Left colon (tissue), 2 donors: ENCODE measurements at regions not wholly inside any gene's neighbourhood (a gene's known extent, or its start where the extent isn't known, plus 50 kb on each side); places are given as distances from the start of the nearest gene placed in this dataset.

ENCODE experiments used
- ATAC-seq: fragments of 200-7000 bp; cut with Tn5 transposase; one replicate; pipeline ENCODE4 v1.9.1; 2020; ENCODE audit warnings: mild to moderate bottlenecking, moderate library complexity
- DNase-seq, 2 donors: peaks; one replicate each; pipeline ENCODE4 v3.0.0-alpha.2; 2020
- intact Hi-C, 2 donors: fragments of 100-400 bp; cut with DNase I in 1 of 2; cut with micrococcal nuclease in 1 of 2; formaldehyde crosslinking; loops; one replicate each; pipeline versions ENCODE4 v1.11.2 to v1.14.0; 2022; cut with DNase I, micrococcal nuclease
- donor health status: DM: no; HTN: no; CAD: no.
- donor health status: DM: yes; HTN: yes; CAD: no.

GRCh38 chr18:22098563-22098989, 70.8 kb upstream of the GATA6 start:
- ATAC-seq = no peak
- intact Hi-C loops = no loop called here
- DNase-seq = no peak

- no peak for DNase-seq
- no peak for ATAC-seq
- intact Hi-C loops = no loop called here
Observed at GRCh38 chr18:22099925-22100324, 69.5 kb upstream of the GATA6 start.

DNA sequence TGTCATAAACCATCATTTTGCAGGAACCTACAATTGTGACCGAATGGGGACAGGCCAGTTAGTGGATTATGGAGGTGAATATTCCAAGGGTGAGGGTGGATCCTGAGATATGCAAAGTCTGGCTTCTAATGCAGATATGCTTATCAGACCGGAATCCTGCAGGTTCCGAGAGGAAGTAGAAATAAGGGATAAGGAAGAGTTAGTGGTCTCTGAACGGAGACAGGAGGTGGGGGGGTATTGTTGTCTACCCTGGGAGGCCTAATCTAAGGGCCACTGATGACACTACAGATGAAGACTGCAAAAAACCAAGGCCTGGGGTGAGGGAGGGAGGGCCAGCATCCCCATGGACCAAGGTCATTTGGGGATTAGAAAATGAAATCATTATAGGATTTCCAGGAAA, 67.7 kb upstream of the GATA6 start:
- ATAC-seq (no peak), DNase-seq (no peak)
- intact Hi-C loops = no loop called here

DNA sequence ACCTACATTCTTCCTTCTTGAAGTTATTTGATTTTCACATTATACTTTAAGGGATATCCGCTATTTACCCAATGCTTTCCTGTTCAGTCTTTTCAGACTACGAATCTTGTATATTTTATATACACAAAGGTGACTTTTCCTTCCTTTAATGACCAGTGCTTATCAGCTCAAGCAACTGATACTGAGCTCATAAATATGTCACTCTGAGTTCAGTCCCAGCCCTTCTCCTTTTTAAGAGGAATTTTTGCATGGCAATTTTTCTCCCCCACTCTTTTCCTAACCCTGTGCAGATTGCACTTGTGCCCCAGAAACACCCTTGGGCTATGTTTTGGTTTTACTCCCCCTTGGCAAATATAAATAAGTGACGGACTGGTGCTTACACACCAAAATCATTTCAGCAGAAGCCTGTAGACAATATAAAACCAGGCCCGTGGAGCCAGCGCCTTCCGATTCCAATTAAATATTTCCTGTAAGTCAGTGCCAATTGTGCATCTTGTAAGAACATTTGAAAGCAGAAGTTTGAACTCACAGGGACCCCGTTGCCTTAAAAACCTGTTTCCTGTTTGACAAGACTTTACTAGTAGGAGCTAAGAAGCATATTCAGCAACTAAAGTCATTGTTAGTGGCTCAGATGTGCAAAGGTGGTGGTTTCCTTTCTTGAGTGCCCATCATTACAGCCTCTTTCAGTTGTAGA, 66.3 kb upstream of the GATA6 start:
- DNase-seq (no peak), ATAC-seq (peak; percentile 76)
- intact Hi-C loops = no loop called here

- intact Hi-C loops = no loop called here
- DNase-seq (no peak), ATAC-seq (no peak)
Observed at GRCh38 chr18:22103647-22104031, 65.8 kb upstream of the GATA6 start.

DNA sequence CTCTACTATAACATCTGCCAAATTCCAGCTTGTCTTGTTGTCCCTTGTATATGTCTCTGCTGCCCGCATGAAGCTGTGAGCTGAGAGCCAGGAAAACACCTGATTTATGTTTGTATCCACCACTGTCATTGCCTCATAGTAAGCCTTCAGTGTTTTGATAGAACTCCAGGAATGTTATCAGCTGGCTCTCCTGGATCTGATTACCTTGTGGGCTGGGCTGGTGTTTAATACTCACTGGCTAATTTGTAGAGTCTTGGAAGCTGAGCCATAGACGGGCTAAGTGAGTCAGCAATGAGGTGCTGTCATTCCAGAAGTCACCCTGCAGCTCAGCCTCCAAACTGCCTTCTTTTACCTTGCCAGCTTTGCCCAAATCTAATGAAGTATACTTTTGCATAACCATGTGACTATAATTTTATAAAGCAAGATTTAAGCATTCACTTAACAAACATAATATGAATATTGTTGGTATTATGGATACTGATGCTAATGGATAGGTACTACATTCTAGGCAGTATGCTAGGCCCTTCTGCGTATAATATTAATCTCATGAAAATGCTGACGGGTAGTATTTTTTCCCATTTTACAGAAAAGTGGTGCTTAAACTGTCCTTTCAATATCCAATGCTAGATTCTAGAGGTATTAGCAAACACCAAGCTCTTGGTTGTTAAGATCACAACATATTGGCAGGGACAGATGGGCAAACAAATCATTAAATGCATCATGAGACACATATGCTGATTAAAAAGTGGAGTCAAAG, 62.7 kb upstream of the GATA6 start:
- ATAC-seq (peak; percentile 77), DNase-seq (no peak)
- intact Hi-C loops = no loop called here

DNA sequence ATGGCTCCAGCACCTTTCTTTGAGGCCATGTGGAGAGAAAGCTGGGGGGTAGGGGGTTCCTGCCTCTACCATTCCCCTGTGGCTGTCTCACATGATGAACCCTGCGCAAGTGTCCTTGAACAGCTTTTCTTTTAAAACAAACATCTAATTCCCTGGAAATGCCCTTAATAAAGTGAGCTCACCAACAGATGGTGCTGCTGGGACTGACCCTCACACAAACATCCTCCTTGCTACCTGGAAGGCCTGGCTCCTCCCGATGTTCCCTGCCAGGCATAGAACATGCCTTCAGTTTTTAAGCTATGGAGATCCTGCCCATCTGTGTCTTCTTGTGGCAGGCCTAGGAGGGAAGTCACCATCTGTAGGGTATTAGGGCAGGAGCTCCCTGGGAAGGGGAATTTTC, 60.7 kb upstream of the GATA6 start:
- ATAC-seq = peak; percentile 27
- intact Hi-C loops = no loop called here
- DNase-seq = no peak

DNA sequence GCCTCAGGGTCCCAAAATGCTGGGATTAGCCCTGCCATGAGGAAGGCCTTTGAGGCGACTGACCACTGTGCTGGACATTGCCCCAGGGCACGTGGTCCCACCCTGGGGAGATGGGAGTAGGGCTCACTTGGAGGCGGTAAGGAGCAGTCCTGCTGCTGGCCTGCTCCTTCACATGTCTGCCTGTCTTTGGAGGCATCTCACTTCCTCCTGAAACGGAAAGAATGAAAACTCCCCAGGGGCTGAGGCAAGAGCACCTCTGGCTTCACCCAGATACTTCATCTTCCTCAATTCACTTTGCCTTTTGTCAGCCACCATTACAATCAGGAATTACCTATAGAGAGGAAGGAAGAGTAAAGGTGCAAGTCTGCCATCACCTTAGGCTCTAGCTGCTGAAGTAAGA, 59.9 kb upstream of the GATA6 start:
- intact Hi-C loops = no loop called here
- no peak for DNase-seq

GRCh38 chr18:22110461-22110924, 58.9 kb upstream of the GATA6 start:
- ATAC-seq = peak; percentile 42
- no peak for DNase-seq
- intact Hi-C loops = no loop called here

More for the DNA sequence above, 59.9 kb upstream of the GATA6 start:
- ATAC-seq = no peak

DNA sequence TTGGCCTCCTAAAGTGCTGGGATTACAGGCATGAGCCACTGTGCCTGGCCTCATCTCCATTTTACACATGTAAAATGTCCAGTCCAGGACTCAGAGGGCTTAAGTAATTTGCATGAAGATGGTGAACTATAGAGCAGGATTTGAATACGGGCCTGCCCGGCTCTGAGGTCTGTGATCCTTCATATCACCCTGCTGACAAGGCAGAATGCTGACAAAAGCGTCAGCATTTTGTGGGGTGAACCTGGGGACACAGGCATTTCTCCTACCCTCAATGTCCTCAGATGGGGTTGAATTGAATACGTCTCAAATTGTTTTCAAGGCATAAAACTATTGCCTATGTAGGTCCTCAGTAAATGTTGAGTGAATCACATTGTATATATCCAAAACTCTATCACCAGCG, 57.2 kb upstream of the GATA6 start:
- no peak for DNase-seq
- intact Hi-C loops = no loop called here
- no peak for ATAC-seq

- intact Hi-C loops = no loop called here
- DNase-seq = peak; percentile 74
- peak; percentile 56 for ATAC-seq
Observed at GRCh38 chr18:22113144-22113844, 56.1 kb upstream of the GATA6 start.

DNA sequence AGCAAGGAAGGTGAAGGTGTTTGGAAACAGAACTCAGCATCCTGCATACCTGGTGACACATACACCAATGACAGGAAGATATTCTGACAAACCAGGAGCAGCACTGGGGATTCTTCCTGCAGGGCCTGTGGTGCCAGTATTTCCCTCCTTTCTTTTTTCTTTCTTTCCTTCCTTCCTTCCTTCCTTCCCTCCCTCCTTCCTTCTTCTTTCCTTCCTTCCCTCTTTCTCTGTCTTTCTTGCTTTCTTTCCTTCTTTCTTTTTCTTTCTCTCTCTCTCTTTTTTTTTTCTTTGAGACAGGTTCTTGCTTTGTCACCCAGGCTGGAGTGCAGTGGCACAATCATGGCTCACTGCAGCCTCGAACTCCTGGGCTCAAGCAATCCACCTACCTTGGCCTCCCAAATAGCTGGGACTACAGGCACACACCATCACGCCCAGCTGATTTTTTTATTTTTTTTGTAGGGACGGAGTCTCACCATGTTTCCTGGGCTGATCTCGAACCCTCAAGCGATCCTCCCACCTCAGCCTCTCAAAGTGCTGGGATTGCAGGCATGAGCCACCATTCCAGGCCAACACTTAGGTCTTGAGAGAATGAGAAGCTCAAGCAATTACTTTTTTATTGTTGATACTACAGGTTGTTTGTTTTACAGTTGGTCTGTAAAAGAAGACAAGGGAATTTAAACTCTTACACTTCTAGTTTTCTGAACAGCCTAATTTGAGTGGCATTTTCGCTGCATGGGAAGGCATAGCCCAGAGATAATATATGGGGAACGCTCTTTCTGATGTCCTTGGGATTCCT, 54.7 kb upstream of the GATA6 start:
- ATAC-seq = peak; percentile 69
- DNase-seq = peak in 1 of 2 donors; percentile 21

GRCh38 chr18:22115573-22115972, 53.8 kb upstream of the GATA6 start:
- intact Hi-C loops = no loop called here
- ATAC-seq = peak; percentile 92
- DNase-seq = peak; percentile 49 to 76

More for the DNA sequence above, 54.7 kb upstream of the GATA6 start:
- intact Hi-C loops = no loop called here
